ENCODE measurements at regions not wholly inside any gene's neighbourhood (a gene's known extent, or its start where the extent isn't known, plus 50 kb on each side); places are given as distances from the start of the nearest gene placed in this dataset.

DNA sequence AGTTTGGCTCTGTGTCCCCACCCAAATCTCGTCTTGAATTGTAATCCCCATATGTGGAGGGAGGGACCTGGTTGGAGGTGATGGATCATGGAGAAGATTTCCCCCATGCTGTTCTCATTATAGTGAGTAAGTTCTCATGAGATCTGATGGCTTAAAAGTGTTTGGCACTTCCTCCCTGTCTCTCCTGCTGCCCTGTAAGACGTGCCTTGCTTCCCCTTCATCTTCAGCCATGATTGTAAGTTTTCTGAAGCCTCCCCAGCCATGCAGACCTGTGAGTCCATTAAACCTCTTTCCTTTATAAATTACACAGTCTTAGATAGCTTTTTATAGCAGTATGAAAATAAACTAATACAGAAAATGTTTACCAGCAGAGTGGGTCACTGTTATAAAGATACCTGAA, 577.6 kb downstream of the UTRN start:
- H3K36me3 Mint-ChIP-seq (ENCODE audit: insufficient read depth in 1 of 3, low read depth in 3 of 3) = peaks cover 31 to 38% (median 31%) of the 10 kb centered on the region in 3 experiments
- H3K79me1 ChIP-seq (ENCODE audit: insufficient read depth, low read depth, low read length, poor library complexity, severe bottlenecking) = no peaks in the 10 kb centered on the region
- H4K5ac ChIP-seq (ENCODE audit: insufficient read length, low read depth, low read length) = no peak overlapping the region
- no peak overlapping the region for H2AFZ ChIP-seq (ENCODE audit: low read length)
- no peak overlapping the region for H2AK5ac ChIP-seq (ENCODE audit: insufficient read length, low read length)
- H3K27me3 Mint-ChIP-seq (ENCODE audit: low read depth) = no peaks in the 10 kb centered on the region
- H3K4me1 ChIP-seq (ENCODE audit: insufficient read depth, low read length) = no peaks in the 10 kb centered on the region
- no peak overlapping the region for H3K4ac ChIP-seq (ENCODE audit: low read depth, low read length)
- H2BK15ac ChIP-seq (ENCODE audit: low read depth, low read length) = no peak overlapping the region
- no peak overlapping the region for H3K9ac ChIP-seq (ENCODE audit: extremely low read depth, insufficient read length, low read length)
- H3K79me2 ChIP-seq (ENCODE audit: insufficient read depth, low read length) = no peaks in the 10 kb centered on the region
- H3K9me3 Mint-ChIP-seq = peaks cover 37 to 39% of the 10 kb centered on the region in 2 experiments
- H3K23me2 ChIP-seq (ENCODE audit: insufficient read length, low read depth, low read length, poor library complexity, severe bottlenecking) = no peaks in the 10 kb centered on the region
- no peak overlapping the region for H3K23ac ChIP-seq (ENCODE audit: insufficient read length, low read depth, low read length)
- no peak overlapping the region for H2BK120ac ChIP-seq (ENCODE audit: low read depth, low read length, poor library complexity, severe bottlenecking)
- H3K27me3 ChIP-seq (ENCODE audit: insufficient read depth, low read length) = no peaks in the 10 kb centered on the region
- no CpG with 5 or more reads among the region's 2 CpGs for WGBS (ENCODE audit: extremely low coverage, insufficient read length, low lambda C conversion rate)
- H3K56ac ChIP-seq (ENCODE audit: insufficient read length, low read depth, low read length) = no peak overlapping the region
- no peak overlapping the region for H3K4me2 ChIP-seq (ENCODE audit: insufficient read depth, insufficient read length, low read length)
- H3K27ac Mint-ChIP-seq = no peak overlapping the region
- H2BK20ac ChIP-seq (ENCODE audit: low read depth, low read length, poor library complexity, severe bottlenecking) = no peak overlapping the region
- no peak overlapping the region for H3K4me3 Mint-ChIP-seq
- H3T11ph ChIP-seq (ENCODE audit: low read length) = no peak overlapping the region
- H3K18ac ChIP-seq (ENCODE audit: insufficient read length, low read depth, low read length) = no peak overlapping the region
- H3K9me3 ChIP-seq (ENCODE audit: control insufficient read depth, low read depth, low read length) = peaks cover 8% of the 10 kb centered on the region
- no peak overlapping the region for H2BK12ac ChIP-seq (ENCODE audit: insufficient read length, low read depth, low read length)
- no peak overlapping the region for H3K14ac ChIP-seq (ENCODE audit: insufficient read depth, low read length)
- no peak overlapping the region for H4K91ac ChIP-seq (ENCODE audit: insufficient read length, low read depth, low read length)
- no peaks in the 10 kb centered on the region for H4K20me1 ChIP-seq (ENCODE audit: control insufficient read depth, insufficient read depth, insufficient read length)
- no peak overlapping the region for H3K27ac ChIP-seq (ENCODE audit: insufficient read length, low read depth, low read length)
- TF ChIP-seq, protein P1, sequence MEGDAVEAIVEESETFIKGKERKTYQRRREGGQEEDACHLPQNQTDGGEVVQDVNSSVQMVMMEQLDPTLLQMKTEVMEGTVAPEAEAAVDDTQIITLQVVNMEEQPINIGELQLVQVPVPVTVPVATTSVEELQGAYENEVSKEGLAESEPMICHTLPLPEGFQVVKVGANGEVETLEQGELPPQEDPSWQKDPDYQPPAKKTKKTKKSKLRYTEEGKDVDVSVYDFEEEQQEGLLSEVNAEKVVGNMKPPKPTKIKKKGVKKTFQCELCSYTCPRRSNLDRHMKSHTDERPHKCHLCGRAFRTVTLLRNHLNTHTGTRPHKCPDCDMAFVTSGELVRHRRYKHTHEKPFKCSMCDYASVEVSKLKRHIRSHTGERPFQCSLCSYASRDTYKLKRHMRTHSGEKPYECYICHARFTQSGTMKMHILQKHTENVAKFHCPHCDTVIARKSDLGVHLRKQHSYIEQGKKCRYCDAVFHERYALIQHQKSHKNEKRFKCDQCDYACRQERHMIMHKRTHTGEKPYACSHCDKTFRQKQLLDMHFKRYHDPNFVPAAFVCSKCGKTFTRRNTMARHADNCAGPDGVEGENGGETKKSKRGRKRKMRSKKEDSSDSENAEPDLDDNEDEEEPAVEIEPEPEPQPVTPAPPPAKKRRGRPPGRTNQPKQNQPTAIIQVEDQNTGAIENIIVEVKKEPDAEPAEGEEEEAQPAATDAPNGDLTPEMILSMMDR (conservative IDR thresholded peaks at IDR 0.05) = no peak
- H4K8ac ChIP-seq (replicated peaks; ENCODE audit: insufficient read length, low read depth, low read length) = no peak overlapping the region
- H3K4me1 Mint-ChIP-seq = peaks cover 4 to 5% of the 10 kb centered on the region in 2 experiments; a peak in 3 of 4 replicates
- DNase-seq = no peak
- H2BK5ac ChIP-seq (ENCODE audit: insufficient read length, low read length) = no peak overlapping the region

Measured in H9 (cell line).